Renal cortical epithelial cell (primary cell): ENCODE measurements at regions not wholly inside any gene's neighbourhood (a gene's known extent, or its start where the extent isn't known, plus 50 kb on each side); places are given as distances from the start of the nearest gene placed in this dataset.

ENCODE experiments used
- DNase-seq: peaks from one replicate; pipeline ENCODE4 v3.0.0-alpha.2; 2011; ENCODE audit warnings: low read depth

- DNase-seq = peak; percentile 89
Measured at GRCh38 chr7:113710310-113711096, 208.3 kb downstream of the PPP1R3A start.

- DNase-seq = no peak
Measured at GRCh38 chr7:113705439-113705838, 213.4 kb downstream of the PPP1R3A start.

GRCh38 chr7:113698556-113699220 is 220.1 kb downstream of the PPP1R3A start:
- peak; percentile 42 for DNase-seq

GRCh38 chr7:113694149-113694548 is 224.7 kb downstream of the PPP1R3A start:
- no peak for DNase-seq

GRCh38 chr7:113684165-113684564 is 234.6 kb downstream of the PPP1R3A start:
- DNase-seq = no peak

- no peak for DNase-seq
Measured at GRCh38 chr7:113677811-113678210, 241.0 kb downstream of the PPP1R3A start.

GRCh38 chr7:113664867-113665266 is 253.9 kb downstream of the PPP1R3A start:
- peak; percentile 13 for DNase-seq

GRCh38 chr7:113659416-113659815 is 259.4 kb downstream of the PPP1R3A start:
- DNase-seq = no peak

- no peak for DNase-seq
Measured at GRCh38 chr7:113657603-113658002, 261.2 kb downstream of the PPP1R3A start.

- DNase-seq = peak; percentile 97
Measured at GRCh38 chr7:113652501-113652900, 266.3 kb downstream of the PPP1R3A start.

GRCh38 chr7:113649556-113649955 is 269.3 kb downstream of the PPP1R3A start:
- no peak for DNase-seq

GRCh38 chr7:113639221-113639620 is 279.6 kb downstream of the PPP1R3A start:
- peak; percentile 37 for DNase-seq

GRCh38 chr7:113636727-113637421 is 281.9 kb downstream of the PPP1R3A start:
- DNase-seq = peak; percentile 35

GRCh38 chr7:113635492-113635891 is 283.3 kb downstream of the PPP1R3A start:
- DNase-seq = no peak

- no peak for DNase-seq
Measured at GRCh38 chr7:113633073-113633472, 285.7 kb downstream of the PPP1R3A start.

- no peak for DNase-seq
Measured at GRCh38 chr7:113628948-113629847, 289.6 kb downstream of the PPP1R3A start.

- no peak for DNase-seq
Measured at GRCh38 chr7:113625494-113626102, 293.2 kb downstream of the PPP1R3A start.

GRCh38 chr7:113622796-113623195 is 296.0 kb downstream of the PPP1R3A start:
- DNase-seq = no peak

- no peak for DNase-seq
Measured at GRCh38 chr7:113610572-113610971, 308.2 kb downstream of the PPP1R3A start.

- DNase-seq = no peak
Measured at GRCh38 chr7:113608782-113609181, 310.0 kb downstream of the PPP1R3A start.

- no peak for DNase-seq
Measured at GRCh38 chr7:113606325-113606724, 312.5 kb downstream of the PPP1R3A start.
